ENCODE measurements at regions not wholly inside any gene's neighbourhood (a gene's known extent, or its start where the extent isn't known, plus 50 kb on each side); places are given as distances from the start of the nearest gene placed in this dataset.

GRCh38 chr12:83676781-83677295, 990.1 kb downstream of the TMTC2 start:
- no peak for TF ChIP-seq CTCF (conservative IDR thresholded peaks at IDR 0.05; ENCODE audit: low read depth, low read length)
- TF ChIP-seq POLR2A (IDR thresholded peaks at IDR 0.05; ENCODE audit: low read depth, low read length) = no peak
- TF ChIP-seq RFX5 (IDR thresholded peaks at IDR 0.05; ENCODE audit: low read depth, low read length) = no peak
- TF ChIP-seq MXI1 (IDR thresholded peaks at IDR 0.05; ENCODE audit: borderline replicate concordance, low read depth, low read length) = no peak
- no peak for TF ChIP-seq SMC3 (IDR thresholded peaks at IDR 0.05; ENCODE audit: low read depth, low read length)
- TF ChIP-seq BHLHE40 (IDR thresholded peaks at IDR 0.05; ENCODE audit: low read depth, low read length) = no peak
- no peak for TF ChIP-seq NFE2L2 (IDR thresholded peaks at IDR 0.05; ENCODE audit: low read depth, low read length)
- no peak for TF ChIP-seq ELK1 (IDR thresholded peaks at IDR 0.05; ENCODE audit: borderline replicate concordance, low read depth, low read length)
- TF ChIP-seq CEBPB (IDR thresholded peaks at IDR 0.05; ENCODE audit: low read depth, low read length) = no peak

Data from IMR-90 (cell line).